ENCODE measurements at regions not wholly inside any gene's neighbourhood (a gene's known extent, or its start where the extent isn't known, plus 50 kb on each side); places are given as distances from the start of the nearest gene placed in this dataset.

DNA sequence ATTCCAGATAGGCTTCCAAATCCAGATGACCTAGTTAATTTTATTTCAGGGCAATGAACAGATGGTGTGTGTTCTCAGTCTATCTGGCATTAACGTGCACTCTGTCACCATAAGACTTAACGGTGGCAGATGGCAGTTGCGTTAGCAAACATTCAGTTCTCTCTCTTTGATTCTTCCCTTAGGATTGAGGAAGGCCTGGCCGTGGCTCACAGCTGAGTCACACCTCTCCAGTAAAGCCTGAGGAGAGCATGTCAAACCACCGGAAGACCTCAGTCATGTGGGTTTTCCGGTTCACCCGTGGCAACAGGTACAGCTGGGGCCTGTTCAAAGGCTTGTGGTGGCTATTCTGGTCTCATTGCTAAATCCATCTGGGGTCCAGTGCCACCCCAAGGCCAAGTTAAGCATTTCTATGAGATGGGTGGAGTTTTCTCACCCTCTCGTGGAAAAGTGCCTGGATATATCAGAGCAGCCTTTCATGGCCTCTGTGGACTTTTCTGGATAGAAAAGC lies 545.1 kb upstream of the ATP2B1 start (continued):
- TF ChIP-seq CUX1 (IDR thresholded peaks at IDR 0.05; ENCODE audit: insufficient replicate concordance, low read depth, low read length): no peak
- TF ChIP-seq TARDBP (IDR thresholded peaks at IDR 0.05; ENCODE audit: borderline replicate concordance): no peak
- TF ChIP-seq HCFC1 (IDR thresholded peaks at IDR 0.05; ENCODE audit: low read length): no peak
- TF ChIP-seq SMC3 (IDR thresholded peaks at IDR 0.05; ENCODE audit: borderline replicate concordance, low read length): peak; percentile 64
- no peak for TF ChIP-seq CHD4 (IDR thresholded peaks at IDR 0.05)
- TF ChIP-seq NR2C2 (IDR thresholded peaks at IDR 0.05; ENCODE audit: borderline replicate concordance, control insufficient read depth, insufficient read length, low read depth): no peak
- TF ChIP-seq NBN (IDR thresholded peaks at IDR 0.05): no peak
- peak; percentile 89 for TF ChIP-seq EED (IDR thresholded peaks at IDR 0.05; ENCODE audit: low read depth)
- TF ChIP-seq TCF7 (IDR thresholded peaks at IDR 0.05; ENCODE audit: borderline replicate concordance): peak; percentile 91
- no peak for TF ChIP-seq ZNF274 (IDR thresholded peaks at IDR 0.05; ENCODE audit: insufficient read depth, insufficient read length)
- peak; percentile 63; the same call in 1 of the 2 replicates for TF ChIP-seq TBL1XR1 (IDR thresholded peaks at IDR 0.05; ENCODE audit: low read depth, low read length)
- peak in 1 of 2 experiments; percentile 62; a peak in 1 of 4 replicates for TF ChIP-seq EP300 (IDR thresholded peaks at IDR 0.05; ENCODE audit: borderline replicate concordance in 1 of 2, control insufficient read depth in 1 of 2, low read depth in 2 of 2, low read length in 2 of 2)
- peak; percentile 66; the same call in 1 of the 2 replicates for TF ChIP-seq IKZF1 (conservative IDR thresholded peaks at IDR 0.05)
- TF ChIP-seq HDAC6 (IDR thresholded peaks at IDR 0.05; ENCODE audit: unreplicated experiment): no peak
- no peak for TF ChIP-seq NFYA (IDR thresholded peaks at IDR 0.05; ENCODE audit: borderline replicate concordance, low read depth, low read length)
- TF ChIP-seq SREBF2 (IDR thresholded peaks at IDR 0.05; ENCODE audit: low read length): no peak
- peak; percentile 91 for TF ChIP-seq MEF2A (IDR thresholded peaks at IDR 0.05; ENCODE audit: insufficient read depth, low read depth, low read length)
- no peak for TF ChIP-seq E2F8 (IDR thresholded peaks at IDR 0.05; ENCODE audit: low read depth, partially characterized antibody)
- peak; percentile 45 for TF ChIP-seq SP1 (IDR thresholded peaks at IDR 0.05; ENCODE audit: low read depth, low read length)
- peak; percentile 97 for TF ChIP-seq RUNX3 (IDR thresholded peaks at IDR 0.05; ENCODE audit: low read length)
- TF ChIP-seq NRF1 (conservative IDR thresholded peaks at IDR 0.05; ENCODE audit: low read depth, low read length): no peak
- TF ChIP-seq RFX5 (IDR thresholded peaks at IDR 0.05; ENCODE audit: low read depth, low read length): no peak
- TF ChIP-seq IRF5 (IDR thresholded peaks at IDR 0.05; ENCODE audit: borderline replicate concordance): no peak
- TF ChIP-seq CHD1 (IDR thresholded peaks at IDR 0.05; ENCODE audit: low read depth, low read length): no peak

All from GM12878 (cell line).